Stimulated activated CD8-positive, alpha-beta memory T cell treated with anti-CD3 and anti-CD28 coated beads, Interleukin-4, amount 100 ng/mL, for 48 hours (primary cell): ENCODE measurements at regions not wholly inside any gene's neighbourhood (a gene's known extent, or its start where the extent isn't known, plus 50 kb on each side); places are given as distances from the start of the nearest gene placed in this dataset.
"Not testable (repeated sequence)": the region's sequence is repeated elsewhere in the genome, so short reads cannot be mapped to it uniquely, and the experiment has no call there.

Source experiments
- DNase-seq: peaks from one replicate; pipeline ENCODE4 v3.0.0-alpha.2; 2020

DNA sequence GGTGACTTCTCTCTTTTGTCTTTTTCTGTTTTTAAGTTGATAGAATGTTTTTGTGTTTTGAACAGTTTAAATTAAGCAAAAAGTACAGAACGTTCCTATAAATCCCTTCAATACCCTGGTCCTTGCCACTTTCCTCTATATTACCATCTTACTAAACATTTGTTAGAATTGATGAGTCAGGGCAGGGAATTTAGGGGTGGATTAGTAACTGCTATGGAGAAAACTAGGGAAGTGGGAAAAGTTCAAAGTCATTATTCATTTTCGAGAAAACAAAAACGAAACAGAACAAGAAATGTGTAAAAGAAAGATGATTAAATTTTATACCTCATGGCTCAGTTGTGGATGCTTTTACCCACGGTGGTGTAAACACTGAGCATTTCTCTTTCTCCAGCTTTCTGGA is 240.4 kb upstream of the SULF2 start:
- no peak for DNase-seq

DNA sequence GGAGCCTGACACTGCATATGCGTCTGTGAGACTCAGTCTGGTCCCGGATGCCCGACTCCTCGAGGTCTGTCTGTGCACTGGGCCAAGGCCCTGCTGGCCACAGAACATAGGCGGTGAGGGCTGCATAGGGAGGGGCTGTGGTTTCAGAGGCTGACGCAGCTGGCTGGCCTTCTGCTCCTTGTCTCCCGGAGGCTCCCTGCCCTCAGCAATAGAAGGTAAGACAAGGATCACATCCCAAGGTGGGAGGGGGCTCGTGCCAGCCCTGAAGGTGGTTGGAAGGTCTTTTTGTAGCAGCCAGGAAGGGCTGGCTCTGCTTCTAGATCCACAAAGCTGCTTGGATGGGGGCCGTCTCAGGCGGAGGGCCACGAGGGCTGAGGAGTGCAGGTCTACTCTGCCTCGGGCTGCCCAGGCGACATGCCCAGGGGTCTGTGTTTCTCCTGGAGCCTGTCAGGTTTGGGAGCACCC is 239.8 kb upstream of the SULF2 start:
- no peak for DNase-seq

DNA sequence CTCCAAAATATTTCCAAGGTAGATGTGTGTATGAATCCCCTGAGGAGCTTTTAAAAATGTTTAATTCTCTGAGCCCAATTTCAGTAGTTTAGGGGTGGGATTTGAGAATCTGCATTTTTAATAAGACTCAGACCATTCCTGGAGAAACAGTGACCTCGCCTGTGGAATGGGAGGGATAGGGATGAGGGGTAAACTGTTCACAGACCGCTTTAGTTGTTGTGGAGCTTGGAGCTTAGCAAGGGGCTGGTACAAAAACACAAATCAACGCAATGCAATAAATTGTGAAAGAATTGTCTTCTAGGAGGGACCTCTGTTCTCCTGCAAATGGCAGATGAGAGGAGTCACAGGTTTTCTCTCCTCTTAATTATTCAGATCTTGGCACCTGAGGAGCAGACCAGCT is 239.3 kb upstream of the SULF2 start:
- no peak for DNase-seq

DNA sequence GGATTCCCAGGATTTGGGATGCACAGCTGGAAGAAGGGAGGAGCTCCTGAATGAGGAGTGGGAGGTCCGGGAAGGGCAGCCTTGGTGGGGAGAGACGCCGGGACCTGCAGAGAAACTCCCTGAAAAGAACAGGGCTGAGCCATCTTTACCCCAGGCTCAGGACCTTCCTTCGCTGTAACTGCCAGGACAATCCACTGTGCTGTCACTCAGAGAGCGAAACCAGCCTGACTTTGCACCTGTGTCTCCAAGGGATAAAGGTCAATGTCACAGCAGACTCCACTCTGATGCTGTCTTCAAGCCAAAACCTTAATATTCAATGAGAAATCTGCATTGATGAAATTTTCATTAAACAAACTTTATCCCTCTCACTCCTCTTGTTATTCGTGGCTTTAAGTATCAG is 235.4 kb upstream of the SULF2 start:
- DNase-seq: not testable (repeated sequence)

DNA sequence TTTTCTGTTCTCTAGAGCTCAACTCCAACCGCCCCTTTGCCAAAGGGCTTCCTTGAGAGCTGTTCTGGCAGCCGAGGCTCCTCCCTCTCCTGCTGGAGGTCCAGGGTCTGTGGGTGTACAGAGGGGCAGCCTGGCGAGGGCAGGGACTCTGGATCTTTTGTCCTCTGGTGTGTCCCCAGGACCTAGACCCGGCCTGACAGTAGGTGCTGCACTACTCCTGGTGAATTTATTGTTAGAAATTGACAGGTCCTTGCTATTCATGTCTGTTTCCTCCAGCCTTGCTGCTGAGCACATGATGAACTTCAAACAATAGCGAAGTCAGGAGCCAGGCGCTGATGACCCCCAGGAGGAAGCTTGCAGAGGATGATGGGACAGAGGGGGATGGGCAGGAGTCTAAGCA is 234.7 kb upstream of the SULF2 start:
- no peak for DNase-seq

DNA sequence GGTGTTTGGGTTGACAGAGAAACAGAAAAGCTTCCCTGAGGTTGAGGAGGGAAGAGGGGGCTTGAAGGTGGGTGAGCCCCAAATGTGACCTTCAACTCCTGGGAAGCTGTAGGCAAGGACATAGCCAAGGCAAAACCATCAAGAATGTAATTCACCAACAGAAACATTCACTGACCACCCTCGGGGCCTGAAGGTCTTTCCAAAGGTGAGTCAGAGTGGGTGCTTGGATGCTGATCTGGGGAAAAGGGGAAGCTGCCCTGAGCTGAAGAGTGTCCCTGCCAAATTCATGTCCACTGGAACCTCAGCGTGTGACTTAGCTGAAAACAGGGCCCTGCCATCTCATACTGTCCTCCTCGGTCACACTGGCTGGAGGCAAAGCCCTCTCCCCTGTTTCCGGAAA is 234.2 kb upstream of the SULF2 start:
- DNase-seq: no peak

DNA sequence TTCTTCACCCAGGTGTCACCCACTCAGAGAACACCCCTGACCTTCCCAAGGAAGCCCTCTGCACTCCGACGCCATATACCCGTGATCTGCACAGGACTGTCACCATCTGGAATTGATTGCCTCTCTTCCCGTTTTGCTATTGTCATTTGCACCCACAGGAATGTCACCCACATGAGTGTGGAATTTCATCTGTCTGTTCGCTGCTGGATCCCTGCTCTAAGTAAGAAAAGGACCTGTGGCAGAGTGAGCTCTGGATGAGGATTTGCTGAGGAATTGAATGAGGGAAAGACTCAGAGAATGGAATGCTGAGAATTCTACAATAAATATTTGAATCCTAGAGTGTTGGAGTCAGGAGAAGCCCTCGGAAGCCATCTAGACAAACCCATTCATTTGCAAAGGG is 233.6 kb upstream of the SULF2 start:
- not testable (repeated sequence) for DNase-seq

DNA sequence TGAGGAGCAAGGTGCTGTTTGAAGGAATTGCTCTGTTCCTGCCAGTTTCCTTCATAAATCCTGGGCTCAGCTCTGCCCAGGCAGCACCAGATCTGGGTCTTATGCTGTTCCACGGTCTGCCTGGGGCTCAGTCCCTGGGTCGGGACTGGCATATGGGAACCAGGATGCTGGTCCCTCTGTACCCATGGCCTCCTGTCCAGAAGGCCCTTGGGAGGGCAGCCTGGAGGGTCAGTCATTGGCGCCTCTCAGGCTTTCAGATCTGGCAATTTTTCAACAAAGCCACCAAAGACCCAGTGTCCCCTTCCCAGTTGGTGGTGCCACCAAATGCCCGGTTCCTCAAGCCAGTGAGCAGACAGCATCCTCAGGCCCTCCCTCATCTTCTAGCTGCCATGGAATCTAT is 232.7 kb upstream of the SULF2 start:
- DNase-seq: no peak

DNA sequence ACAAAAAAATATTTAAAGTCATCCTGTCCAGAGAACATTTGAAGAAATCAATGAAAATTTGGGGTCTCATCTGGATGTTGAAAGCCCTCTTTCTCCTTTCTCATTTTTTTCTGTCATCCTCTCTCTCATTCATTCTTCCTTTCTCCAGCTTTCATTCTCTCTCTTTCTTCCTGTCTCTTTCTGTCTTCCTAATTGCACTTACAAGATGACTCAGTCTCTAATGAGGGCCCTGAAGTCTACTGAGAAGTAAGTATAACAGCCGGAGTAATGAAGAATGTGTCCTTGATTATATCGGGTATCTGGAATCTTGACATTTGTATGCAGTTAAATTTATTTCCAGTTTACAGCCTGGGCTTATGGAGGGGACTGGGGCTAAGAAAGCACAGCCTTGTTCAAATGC is 232.2 kb upstream of the SULF2 start:
- DNase-seq: no peak

DNA sequence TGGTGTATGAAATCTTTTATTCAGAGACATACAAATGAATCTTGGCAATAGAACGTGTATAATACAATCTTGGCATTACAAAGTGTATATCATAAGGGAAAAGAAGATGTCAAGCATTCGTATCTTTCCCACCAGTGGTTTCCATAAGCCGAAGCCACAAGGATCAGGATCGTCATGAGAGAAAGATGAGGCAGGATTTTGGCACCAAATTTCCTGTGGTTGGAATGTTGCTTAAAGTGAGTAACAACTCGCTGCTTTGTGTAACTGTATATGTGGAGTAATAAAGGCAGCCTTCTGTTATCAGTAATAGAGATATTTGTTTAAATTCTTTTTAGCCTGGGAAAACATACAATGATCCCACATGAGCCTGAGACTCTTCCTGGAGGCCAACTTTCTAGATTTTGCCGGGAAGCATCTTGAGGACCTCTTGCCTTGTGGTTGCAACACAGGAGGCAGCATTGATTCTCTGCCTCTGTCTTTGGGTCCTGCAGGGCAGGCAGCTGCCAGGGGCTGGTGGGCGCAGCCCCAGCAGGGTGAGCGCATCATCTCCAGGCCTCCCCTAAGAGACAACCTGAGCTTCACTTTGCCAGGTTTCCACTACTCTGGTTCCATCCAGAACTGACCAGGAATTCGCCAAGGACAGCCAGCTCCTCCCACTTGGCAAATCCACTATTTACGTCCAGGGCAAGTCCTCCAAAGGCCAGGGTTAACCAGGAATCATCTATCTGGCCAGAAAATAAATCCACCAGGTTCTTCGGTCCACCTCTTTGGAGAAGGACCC is 230.9 kb upstream of the SULF2 start:
- DNase-seq: no peak

DNA sequence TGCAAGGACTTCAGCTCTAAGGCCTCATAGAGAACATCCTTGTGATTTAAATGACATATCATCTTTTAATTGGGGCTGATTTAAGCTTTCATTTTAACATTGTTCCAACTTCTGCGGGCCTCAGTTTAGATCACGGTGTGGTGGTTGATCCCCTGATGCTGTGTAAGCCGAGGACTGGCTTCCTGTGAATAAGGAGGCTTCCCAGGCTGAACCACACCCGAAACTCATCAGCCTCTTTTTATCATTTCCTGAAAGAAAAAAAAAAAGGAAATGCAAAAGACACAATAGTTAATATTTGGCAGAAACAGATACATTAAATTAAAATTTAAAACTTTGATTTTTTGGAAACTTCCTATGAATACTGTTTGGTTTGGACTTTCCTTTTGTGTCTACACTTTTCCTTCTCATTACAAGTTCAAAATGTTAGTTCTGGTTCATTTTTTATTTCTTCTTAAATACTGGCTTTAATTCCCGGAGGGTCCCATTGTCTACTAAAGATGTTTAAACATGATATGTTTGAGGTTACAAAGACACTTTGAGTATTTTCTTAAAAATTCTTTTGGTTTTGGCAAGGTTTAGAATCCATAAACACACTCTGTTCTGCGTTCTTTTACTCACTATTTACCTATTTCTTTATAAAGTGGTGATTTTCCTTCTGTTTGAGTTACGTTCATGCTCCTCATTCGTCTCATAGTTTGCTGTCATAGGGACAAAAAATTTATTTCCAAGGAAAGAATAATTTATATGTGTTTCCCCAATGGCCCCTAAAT is 230.0 kb upstream of the SULF2 start:
- DNase-seq: no peak

DNA sequence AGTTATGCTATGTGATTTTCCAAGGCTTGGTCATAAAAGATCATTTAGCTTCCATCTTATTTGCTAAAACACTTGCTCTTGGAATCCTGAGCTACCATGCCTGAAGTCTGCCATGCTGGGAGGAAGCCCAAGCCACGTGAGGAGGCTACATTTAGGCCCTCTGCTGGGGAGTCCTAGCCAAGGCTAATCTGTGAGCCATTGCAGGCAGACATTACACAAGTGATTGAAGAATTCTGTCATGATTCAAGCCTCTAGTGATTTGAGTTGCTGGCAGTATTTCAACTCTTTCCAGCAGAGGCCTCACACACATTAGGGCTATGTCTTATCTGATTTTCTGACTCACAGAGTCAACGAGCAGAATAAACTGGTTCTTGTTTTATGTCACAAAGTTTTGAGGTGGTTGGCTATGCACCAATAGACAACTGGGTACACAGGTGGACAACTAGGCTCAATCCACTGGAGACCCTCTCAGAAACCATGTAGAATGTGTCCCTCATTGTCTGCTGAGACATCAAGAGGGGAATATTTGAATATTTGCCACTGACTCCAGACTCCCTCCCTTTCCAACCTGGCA is 227.2 kb upstream of the SULF2 start:
- no peak for DNase-seq

DNA sequence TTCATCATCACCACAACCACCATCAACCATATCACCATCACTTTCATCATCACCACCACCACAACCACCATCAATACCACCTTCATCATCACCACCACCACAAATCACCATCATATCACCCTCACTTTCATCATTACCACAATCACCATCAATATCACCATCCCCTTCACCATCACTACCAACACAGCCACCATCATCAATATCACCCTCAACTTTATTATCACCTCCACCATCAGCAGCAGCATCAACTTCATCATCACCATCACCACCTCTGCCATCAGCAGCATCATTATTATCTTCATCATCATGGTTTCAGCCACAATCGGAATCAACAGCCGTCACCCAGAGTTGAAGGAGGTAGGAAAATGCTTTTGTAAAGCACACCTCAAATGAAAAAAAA is 225.7 kb upstream of the SULF2 start:
- DNase-seq: no peak

DNA sequence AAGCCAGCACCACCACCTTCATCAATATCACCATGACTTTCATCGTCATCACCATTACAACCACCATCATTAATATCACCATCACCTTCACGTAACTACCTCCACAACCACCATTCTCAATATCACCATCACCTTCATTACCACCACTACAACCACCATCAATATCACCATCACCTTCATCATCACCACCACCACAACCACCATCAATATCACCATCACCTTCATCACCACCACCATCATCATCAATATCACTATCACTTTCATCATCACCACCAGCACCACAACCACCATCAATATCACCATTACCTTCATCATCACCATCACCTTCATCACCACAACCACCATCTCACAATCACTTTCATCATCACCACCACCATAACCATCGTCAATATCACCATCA is 225.3 kb upstream of the SULF2 start:
- no peak for DNase-seq

DNA sequence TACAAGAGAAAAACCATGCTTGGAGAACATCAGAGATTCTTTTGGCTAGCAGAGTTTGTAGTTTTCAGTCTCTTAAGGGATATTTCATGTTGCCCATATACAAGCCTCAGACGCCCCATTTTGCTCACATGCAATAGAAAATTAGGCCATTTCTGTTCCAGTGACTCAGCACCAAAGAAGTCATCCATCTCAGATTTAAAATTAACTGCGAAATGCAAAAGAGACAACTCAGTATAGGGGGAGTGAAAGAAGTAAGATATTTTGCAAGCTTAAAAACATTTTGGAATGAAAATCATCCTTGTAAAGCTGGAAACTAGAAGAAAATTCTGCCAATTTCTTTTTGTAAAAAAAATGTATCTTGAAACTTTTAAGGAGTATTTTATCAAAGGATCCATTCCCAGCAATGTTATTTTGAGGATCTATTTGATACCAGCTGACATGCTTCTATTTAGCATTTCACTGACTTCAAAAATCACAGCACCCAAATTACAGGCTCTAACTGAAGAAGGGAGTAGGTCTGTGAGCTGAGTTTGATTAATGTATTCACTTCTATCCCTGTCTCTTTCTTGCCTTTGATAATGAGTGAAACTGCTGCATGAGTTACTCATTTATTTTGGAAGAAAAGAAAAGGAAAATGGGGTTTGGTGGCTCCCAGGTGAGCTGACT is 223.7 kb upstream of the SULF2 start:
- DNase-seq: no peak

DNA sequence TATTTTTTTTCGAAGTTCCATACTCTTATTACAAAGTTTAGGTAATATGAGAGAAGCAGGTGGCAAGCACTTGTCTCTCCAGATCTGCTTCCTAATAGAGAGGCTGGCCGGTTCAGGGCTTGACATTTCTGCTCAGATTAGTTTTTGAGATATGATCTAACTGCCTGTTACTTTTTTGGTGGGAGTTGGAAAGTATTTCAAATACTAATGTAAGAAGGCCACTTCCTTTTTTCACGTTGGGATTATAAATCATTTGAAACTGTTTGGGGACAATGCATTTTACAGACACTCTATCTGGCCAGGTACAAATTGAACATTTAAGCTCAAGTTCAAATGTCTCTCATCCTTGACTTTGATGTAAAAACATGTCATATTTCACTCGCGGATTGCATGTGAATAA is 222.1 kb upstream of the SULF2 start:
- no peak for DNase-seq

DNA sequence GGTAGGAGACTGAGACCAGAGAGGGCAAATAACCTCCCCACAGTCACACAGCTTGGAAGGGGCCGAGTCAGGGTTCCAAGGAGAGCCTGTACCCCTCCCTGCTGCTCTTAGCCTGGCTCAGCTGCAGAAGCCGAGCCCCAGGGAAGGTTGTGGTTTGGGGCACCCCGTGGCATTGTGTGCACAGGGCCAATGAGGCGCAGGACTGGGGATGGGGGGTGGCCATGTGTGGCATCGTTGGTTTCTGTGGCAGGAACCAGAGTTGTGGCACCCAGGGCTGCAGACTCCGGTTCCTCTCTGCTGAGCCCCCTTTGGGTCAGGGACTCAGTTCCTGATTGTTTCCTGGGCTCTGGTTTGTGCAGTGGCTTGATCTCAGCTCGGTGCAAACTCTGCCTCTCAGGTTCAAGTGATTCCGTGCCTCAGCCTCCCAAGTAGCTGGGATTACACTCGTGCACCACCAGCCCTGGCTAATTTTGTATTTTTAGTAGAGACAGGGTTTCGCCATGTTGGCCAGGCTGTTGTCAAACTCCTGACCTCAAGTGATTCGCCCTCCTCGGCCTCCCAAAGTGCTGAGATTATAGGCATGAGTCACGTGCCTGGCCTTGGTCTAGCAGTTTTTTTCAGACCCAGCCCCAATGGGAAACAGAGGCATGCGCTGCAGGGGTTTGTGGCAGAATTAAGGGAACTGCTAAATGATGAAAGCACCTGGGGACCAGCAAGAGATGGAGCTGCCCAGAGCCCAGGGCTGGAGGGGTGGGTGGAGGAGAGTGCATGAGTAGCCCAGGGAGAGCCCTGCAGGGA is 221.0 kb upstream of the SULF2 start:
- DNase-seq: no peak

DNA sequence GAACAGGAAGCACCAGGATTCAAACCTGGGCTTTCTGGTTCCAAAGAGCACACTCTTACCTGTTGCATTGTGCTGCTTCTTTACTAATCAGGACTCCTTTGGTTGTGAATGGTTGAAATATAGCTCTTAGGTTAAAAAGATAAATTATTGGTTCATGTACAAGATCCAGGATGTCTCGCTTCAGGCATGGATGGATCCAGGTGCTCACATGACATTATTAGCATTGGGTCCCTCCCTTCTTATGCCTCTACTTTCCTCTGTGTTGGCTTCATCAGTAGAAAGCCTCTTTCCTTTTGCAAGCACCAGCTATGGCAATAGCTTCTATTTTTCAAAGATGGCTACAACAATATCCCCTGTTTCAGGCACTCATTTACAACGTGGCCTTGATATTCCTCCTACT is 217.7 kb upstream of the SULF2 start:
- no peak for DNase-seq

DNA sequence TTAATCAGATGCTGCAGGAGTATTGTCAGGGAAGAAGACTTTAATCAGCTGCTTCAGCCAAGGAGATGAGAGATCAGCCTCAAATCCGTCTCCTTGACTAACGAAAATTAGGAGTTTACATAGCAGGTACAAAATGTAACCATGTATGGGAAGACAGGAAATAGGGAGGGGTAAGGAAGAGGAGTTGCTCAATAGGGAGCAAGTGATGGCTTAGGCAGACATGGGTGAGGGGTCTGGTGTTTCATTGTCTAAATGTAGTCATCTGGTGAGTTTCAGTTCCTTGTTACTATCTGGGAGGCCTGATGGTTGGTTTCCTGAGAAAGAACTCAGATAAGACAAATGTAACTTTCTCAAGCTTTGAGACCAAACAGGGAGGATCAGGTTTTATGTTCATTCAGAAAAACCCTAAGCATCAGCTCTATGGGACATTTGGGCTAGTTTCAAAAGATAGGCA is 217.3 kb upstream of the SULF2 start:
- no peak for DNase-seq

DNA sequence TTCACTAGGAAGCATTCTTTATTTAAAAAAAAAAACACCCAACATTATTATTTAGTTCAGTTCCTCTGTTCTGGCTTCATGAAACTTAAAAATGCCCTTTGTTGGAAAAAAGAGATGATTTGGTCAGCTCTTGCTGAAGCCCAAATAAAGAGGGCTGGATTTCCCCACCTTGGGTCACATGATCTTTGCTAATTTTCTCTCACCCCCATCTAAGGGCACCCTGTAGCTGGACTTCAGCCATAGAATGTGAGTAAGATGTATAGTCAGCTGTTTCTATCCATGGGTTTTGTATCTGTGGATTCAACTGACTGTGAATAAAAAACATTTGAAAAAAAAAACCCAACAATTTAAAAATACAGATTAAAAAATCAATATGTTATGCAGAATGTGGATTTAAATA is 213.9 kb upstream of the SULF2 start:
- DNase-seq: no peak

DNA sequence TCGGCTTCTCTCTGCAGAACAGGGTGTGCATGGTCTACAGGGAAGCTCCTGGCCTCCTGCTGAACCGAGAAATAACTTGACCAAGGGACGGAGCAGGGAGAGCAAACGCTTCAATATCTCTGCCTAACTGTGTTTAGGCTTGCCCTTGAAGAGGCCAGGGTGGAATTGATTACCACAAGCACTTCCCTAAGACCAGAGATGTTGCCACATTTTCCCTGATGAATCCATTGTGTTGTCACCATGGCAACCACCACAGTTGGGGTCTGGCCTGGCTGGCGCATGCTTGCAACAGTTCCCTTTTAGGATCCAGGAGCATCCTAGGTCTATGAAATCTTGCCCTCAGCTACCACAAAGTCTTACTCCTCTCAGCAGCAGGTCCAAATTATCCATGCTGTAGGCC is 213.5 kb upstream of the SULF2 start:
- DNase-seq: no peak

DNA sequence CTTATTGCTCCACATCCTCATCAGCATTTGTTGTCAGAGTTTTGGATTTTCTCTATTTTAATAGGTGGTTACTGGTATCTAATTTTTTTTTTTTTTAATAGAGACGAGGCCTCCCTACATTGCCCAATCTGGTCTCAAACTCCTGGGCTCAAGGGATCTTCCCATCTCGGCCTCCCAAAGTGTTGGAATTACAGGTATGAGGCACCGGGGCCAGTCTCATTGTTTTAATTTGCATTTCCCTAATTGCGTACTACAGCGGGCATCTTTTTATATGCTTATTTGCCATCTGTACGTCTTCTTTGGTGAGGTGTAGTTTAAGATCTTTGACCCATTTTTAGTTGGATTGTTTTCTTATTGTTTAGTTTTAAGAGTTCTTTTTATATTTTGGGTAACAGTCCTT is 210.4 kb upstream of the SULF2 start:
- DNase-seq: no peak

DNA sequence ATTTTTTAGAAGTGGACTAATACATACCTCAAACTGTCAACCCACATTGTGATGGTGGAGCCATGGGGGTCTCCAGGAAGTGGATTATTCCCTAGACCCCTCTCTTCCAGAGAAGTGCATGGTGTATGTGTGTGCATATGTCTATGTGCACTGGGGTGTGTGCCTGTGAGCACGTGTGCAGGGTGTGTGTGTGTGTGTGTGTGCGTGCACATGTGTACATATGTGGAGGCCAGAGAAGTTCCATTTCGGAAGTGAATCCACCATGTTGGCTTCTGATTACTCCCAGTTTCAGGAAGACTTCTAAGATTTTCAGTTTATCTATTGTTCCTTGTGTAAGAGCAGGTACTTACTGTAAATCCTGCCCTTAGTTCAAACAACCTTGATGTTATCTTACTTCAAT is 208.5 kb upstream of the SULF2 start:
- DNase-seq: no peak
